ENCODE measurements at regions not wholly inside any gene's neighbourhood (a gene's known extent, or its start where the extent isn't known, plus 50 kb on each side); places are given as distances from the start of the nearest gene placed in this dataset.

- no peak for DNase-seq (ENCODE audit: low spot score in 2 of 2)
- intact Hi-C loops (cut with DNase I; ENCODE audit: low total_unique reads), result no loop called here
- H3K4me3 ChIP-seq (ENCODE audit: low read depth, poor library complexity, severe bottlenecking), result no peak overlapping the region
- no peak for TF ChIP-seq POLR2A (IDR thresholded peaks at IDR 0.05)
- TF ChIP-seq, protein P1, sequence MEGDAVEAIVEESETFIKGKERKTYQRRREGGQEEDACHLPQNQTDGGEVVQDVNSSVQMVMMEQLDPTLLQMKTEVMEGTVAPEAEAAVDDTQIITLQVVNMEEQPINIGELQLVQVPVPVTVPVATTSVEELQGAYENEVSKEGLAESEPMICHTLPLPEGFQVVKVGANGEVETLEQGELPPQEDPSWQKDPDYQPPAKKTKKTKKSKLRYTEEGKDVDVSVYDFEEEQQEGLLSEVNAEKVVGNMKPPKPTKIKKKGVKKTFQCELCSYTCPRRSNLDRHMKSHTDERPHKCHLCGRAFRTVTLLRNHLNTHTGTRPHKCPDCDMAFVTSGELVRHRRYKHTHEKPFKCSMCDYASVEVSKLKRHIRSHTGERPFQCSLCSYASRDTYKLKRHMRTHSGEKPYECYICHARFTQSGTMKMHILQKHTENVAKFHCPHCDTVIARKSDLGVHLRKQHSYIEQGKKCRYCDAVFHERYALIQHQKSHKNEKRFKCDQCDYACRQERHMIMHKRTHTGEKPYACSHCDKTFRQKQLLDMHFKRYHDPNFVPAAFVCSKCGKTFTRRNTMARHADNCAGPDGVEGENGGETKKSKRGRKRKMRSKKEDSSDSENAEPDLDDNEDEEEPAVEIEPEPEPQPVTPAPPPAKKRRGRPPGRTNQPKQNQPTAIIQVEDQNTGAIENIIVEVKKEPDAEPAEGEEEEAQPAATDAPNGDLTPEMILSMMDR (IDR thresholded peaks at IDR 0.05), result no peak
Observed at GRCh38 chr6:135601857-135602256, 104.3 kb upstream of the AHI1 start.

- H3K4me3 ChIP-seq (ENCODE audit: low read depth, poor library complexity, severe bottlenecking), result no peak overlapping the region
- intact Hi-C loops (cut with DNase I; ENCODE audit: low total_unique reads), result no loop called here
- WGBS, 2 donors, result 88% methylated on average over 2 of the region's 2 CpGs; no CpG with 5 or more reads in 1 of the 2 donors
- no peak for TF ChIP-seq POLR2A (IDR thresholded peaks at IDR 0.05)
- TF ChIP-seq, protein P1 (IDR thresholded peaks at IDR 0.05), result no peak
- DNase-seq (ENCODE audit: low spot score in 2 of 2), result no peak
Observed at GRCh38 chr6:135603249-135603648, 105.7 kb upstream of the AHI1 start.

DNA sequence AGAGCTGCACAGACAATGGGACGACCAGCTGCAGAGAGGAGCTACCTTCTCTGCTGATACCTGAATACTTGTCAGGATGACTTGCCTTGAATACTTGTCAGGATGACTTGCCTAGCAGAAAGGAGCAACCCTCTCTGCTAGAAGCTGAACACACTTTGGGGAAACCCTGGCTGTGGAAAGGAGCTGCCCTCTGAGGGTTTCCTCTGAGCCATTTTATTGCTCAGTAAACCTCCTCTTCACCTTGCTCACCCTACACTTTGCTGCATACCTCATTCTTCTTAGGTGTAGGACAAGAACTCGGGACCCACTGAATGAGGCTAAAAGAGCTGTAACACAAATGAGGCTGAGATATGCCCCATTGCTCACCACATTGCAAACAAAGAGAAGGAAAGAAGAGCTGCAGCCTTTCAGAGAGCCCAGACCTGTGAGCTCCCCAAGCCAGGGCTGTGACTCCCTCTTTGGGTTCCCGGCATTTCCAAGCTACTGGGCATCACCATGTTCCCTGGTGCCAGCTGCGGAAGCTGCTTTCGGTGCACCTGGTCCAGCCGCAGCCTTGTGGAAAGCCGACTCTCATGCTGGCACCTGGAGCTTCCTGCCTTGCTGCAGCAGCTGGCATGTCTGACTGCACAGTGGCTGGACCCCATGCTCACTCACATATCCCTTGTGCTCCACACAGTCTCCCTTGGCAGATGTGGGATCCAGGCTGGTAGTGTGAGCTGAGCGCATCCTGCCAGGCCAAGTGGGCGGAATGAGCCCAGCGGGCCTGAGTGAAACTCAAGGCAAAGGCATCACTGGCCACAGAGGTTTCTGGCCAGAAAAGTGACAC lies 106.7 kb upstream of the AHI1 start:
- DNase-seq (ENCODE audit: low spot score in 2 of 2), result no peak
- WGBS, 2 donors, result 93 to 96% methylated on average over 10 of the region's 10 CpGs

GRCh38 chr6:135605278-135605790 lies 107.8 kb upstream of the AHI1 start:
- WGBS, 2 donors, result 42 to 82% methylated on average over 2 of the region's 2 CpGs
- intact Hi-C loops (cut with DNase I; ENCODE audit: low total_unique reads), result no loop called here
- DNase-seq (ENCODE audit: low spot score in 2 of 2), result no peak
- no peak for TF ChIP-seq POLR2A (IDR thresholded peaks at IDR 0.05)
- TF ChIP-seq, protein P1 (IDR thresholded peaks at IDR 0.05), result no peak
- H3K4me3 ChIP-seq (ENCODE audit: low read depth, poor library complexity, severe bottlenecking), result no peak overlapping the region

More for the DNA sequence above, 106.7 kb upstream of the AHI1 start:
- H3K4me3 ChIP-seq (ENCODE audit: low read depth, poor library complexity, severe bottlenecking), result no peak overlapping the region
- TF ChIP-seq, protein P1 (IDR thresholded peaks at IDR 0.05), result no peak
- no peak for TF ChIP-seq POLR2A (IDR thresholded peaks at IDR 0.05)
- intact Hi-C loops (cut with DNase I; ENCODE audit: low total_unique reads), result no loop called here

DNA sequence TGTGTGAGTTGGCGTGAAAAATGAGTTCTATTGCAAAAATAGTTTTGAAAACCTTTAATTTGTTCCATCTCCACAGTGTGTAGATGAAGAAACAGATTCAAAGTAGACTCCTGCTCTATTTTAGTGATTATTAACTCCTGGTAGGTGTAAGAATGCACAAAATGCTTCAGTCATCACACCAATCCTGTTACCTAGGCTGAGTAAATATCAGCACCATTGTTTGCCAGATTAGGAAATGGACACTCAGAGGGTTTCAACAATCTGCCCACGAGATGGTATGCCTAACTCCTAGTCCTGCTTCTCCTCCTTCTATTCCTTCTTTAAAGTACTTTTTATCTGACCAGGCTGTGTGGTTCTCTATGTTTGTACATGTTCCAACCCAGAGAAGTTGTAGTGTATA lies 108.9 kb upstream of the AHI1 start:
- no peak for TF ChIP-seq POLR2A (IDR thresholded peaks at IDR 0.05)
- TF ChIP-seq, protein P1 (IDR thresholded peaks at IDR 0.05), result no peak
- no peak for DNase-seq (ENCODE audit: low spot score in 2 of 2)
- no peak overlapping the region for H3K4me3 ChIP-seq (ENCODE audit: low read depth, poor library complexity, severe bottlenecking)
- intact Hi-C loops (cut with DNase I; ENCODE audit: low total_unique reads), result no loop called here
- 72 to 83% methylated on average over 2 of the region's 2 CpGs for WGBS, 2 donors
